Smooth muscle cell (in vitro differentiated cells): ENCODE measurements at regions not wholly inside any gene's neighbourhood (a gene's known extent, or its start where the extent isn't known, plus 50 kb on each side); places are given as distances from the start of the nearest gene placed in this dataset.

ENCODE experiments used
- DNase-seq: peaks from one replicate; lab custom pipeline; 2025; ENCODE audit not compliant: unreplicated experiment; lab: John Stamatoyannopoulos, UW
- H2AFZ ChIP-seq: fragments of 200-600 bp; sonication (generic); 2 replicates; pipeline ENCODE4 v1.6.0; 2016; ENCODE audit warnings: antibody characterized with exemption, low read depth, mild to moderate bottlenecking
- H3F3A ChIP-seq: fragments of 200-600 bp; sonication (generic); 2 replicates; pipeline ENCODE4 v1.6.0; 2017; ENCODE audit warnings: antibody characterized with exemption, low read depth
- H3K27ac ChIP-seq: fragments of 200-600 bp; sonication (generic); 2 replicates; pipeline ENCODE4 v1.5.1; 2016; ENCODE audit warnings: low read depth, mild to moderate bottlenecking
- H3K27me3 ChIP-seq: fragments of 200-600 bp; sonication (generic); 2 replicates; pipeline ENCODE4 v1.6.1; 2016; ENCODE audit warnings: low read depth, mild to moderate bottlenecking
- H3K36me3 ChIP-seq: fragments of 200-600 bp; sonication (generic); 2 replicates; pipeline ENCODE4 v1.5.1; 2016; ENCODE audit warnings: low read depth
- H3K4me1 ChIP-seq: fragments of 200-600 bp; sonication (generic); 2 replicates; pipeline ENCODE4 v1.5.1; 2016; ENCODE audit warnings: low read depth
- H3K4me2 ChIP-seq: fragments of 200-600 bp; sonication (generic); 2 replicates; pipeline ENCODE4 v1.6.0; 2016; ENCODE audit warnings: mild to moderate bottlenecking
- H3K4me3 ChIP-seq: fragments of 200-600 bp; sonication (generic); 2 replicates; pipeline ENCODE4 v1.5.1; 2016; ENCODE audit warnings: mild to moderate bottlenecking
- H3K79me2 ChIP-seq: fragments of 200-600 bp; sonication (generic); 2 replicates; pipeline ENCODE4 v1.6.0; 2016; ENCODE audit warnings: low read depth, mild to moderate bottlenecking
- H3K9ac ChIP-seq: fragments of 200-600 bp; sonication (generic); 2 replicates; pipeline ENCODE4 v1.6.0; 2016; ENCODE audit warnings: low read depth
- H3K9me3 ChIP-seq: fragments of 200-600 bp; sonication (generic); replicated peaks from 2 replicates; pipeline ENCODE4 v1.5.1; 2016; ENCODE audit warnings: low read depth
- H4K20me1 ChIP-seq: fragments of 200-600 bp; sonication (generic); 2 replicates; pipeline ENCODE4 v1.6.0; 2016; ENCODE audit warnings: low read depth
- CTCF ChIP-seq: fragments of 200-600 bp; sonication (generic); IDR thresholded peaks from 2 replicates; pipeline ENCODE4 v1.5.1; 2017; ENCODE audit warnings: borderline replicate concordance, mild to moderate bottlenecking, antibody characterized with exemption; ENCODE audit not compliant: insufficient read depth, poor library complexity, severe bottlenecking
- WGBS: methylation state at CpG from one replicate; pipeline ENCODE4 v1.1.7; 2016; ENCODE audit warnings: low lambda C conversion rate; 5-methylcytosine and 5-hydroxymethylcytosine counted together

- H3K27ac ChIP-seq: peak overlapping the region; percentile 76
- peak overlapping the region; percentile 56 for H3K4me2 ChIP-seq
- H3K9me3 ChIP-seq: no peaks in the 10 kb centered on the region
- no peak overlapping the region for H3K4me3 ChIP-seq
- no peak overlapping the region for H3K9ac ChIP-seq
- H3F3A ChIP-seq: peaks cover 33% of the 10 kb centered on the region
- no peaks in the 10 kb centered on the region for H3K36me3 ChIP-seq
- TF ChIP-seq CTCF: peak; percentile 58
- H3K27me3 ChIP-seq: no peaks in the 10 kb centered on the region
- no peak overlapping the region for H2AFZ ChIP-seq
- no peaks in the 10 kb centered on the region for H4K20me1 ChIP-seq
- peaks cover 11% of the 10 kb centered on the region for H3K4me1 ChIP-seq
- DNase-seq: no peak
- WGBS: 69% methylated on average over 5 of the region's 5 CpGs
- peaks cover 23% of the 10 kb centered on the region for H3K79me2 ChIP-seq
These were observed 80.0 kb downstream of the COPS8 start for GRCh38 chr2:237165405-237166276.

GRCh38 chr2:237167038-237167437 is 81.3 kb downstream of the COPS8 start:
- TF ChIP-seq CTCF: no peak
- H3K27ac ChIP-seq: peak overlapping the region; percentile 76

DNA sequence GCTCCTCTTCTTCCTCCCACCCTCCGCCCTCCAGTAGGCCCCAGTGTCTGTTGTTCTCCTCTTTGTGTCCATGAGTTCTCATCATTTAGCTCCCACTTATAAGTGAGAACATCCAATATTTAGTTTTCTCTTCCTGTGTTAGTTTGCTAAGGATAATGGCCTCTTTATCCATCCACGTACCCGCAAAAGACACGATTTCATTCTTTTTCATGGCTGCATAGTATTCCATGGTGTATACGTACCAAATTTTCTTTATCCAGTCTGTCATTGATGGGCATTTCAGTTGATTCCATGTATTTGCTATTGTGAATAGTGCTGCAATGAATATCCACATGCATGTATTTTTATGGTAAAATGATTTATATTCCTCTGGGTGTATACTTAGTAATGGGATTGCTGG is 82.2 kb downstream of the COPS8 start:
- Histone ChIP-seq H4K20me1 (no peaks in the 10 kb centered on the region), H3K36me3 (no peaks in the 10 kb centered on the region), H3F3A (peaks cover 48% of the 10 kb centered on the region), H3K4me1 (peaks cover 22% of the 10 kb centered on the region), H3K79me2 (peaks cover 23% of the 10 kb centered on the region), H3K27me3 (no peaks in the 10 kb centered on the region), H3K27ac (peak overlapping the region; percentile 11), H3K4me3 (no peak overlapping the region), H2AFZ (no peak overlapping the region), H3K4me2 (no peak overlapping the region), H3K9me3 (no peaks in the 10 kb centered on the region), H3K9ac (no peak overlapping the region)
- TF ChIP-seq CTCF: no peak
- WGBS: 96% methylated on average over 5 of the region's 5 CpGs
- no peak for DNase-seq

More at GRCh38 chr2:237167038-237167437, 81.3 kb downstream of the COPS8 start:
- Histone ChIP-seq H3K4me3 (no peak overlapping the region), H3K9ac (no peak overlapping the region), H4K20me1 (no peaks in the 10 kb centered on the region), H2AFZ (no peak overlapping the region), H3K9me3 (no peaks in the 10 kb centered on the region), H3K36me3 (no peaks in the 10 kb centered on the region), H3K27me3 (no peaks in the 10 kb centered on the region), H3K79me2 (peaks cover 23% of the 10 kb centered on the region), H3F3A (peaks cover 39% of the 10 kb centered on the region), H3K4me1 (peaks cover 16% of the 10 kb centered on the region), H3K4me2 (peak overlapping the region; percentile 56)
- DNase-seq: no peak
- WGBS: 94% methylated on average over 4 of the region's 4 CpGs
